ENCODE measurements at regions not wholly inside any gene's neighbourhood (a gene's known extent, or its start where the extent isn't known, plus 50 kb on each side); places are given as distances from the start of the nearest gene placed in this dataset.
A peak's percentile ranks its signal among the peaks of the same experiment; 100 is the strongest.

DNA sequence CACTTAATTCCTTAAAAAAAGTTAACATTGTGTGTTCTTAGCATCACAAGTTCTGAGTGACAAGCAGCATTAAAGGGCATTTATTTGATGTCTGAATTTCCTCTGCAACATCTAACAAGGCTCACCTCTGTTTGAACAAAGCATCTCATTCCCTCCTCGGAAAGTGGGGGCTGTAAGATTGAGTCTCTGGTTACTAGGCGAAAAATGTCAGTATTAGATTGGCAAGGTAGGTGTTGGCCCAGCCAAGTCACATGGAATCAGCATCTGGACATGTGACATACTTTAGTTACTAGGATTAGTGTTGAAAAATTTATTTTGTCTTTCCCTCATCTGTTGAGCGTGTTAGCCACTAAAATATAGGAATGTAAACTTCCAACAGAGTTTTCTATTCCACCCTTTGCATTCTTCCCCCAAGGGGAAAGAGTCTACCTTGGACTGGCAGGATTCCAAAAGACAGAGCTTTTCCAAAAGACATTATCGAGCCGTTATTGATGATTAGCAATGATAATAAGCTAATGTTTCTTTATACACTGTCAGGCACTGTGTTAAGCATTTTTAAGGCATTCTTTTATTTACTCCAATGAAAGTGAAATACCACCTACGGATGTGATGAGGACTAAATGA lies 194.9 kb upstream of the BTG1 start:
- DNase-seq (ENCODE audit: low read depth in 6 of 9, low spot score in 9 of 9) = no peak
- peaks cover 0 to 4% of the 10 kb centered on the region in 2 donors for H3K4me1 ChIP-seq (ENCODE audit: control insufficient read depth in 2 of 2, insufficient read depth in 2 of 2, low read length in 2 of 2)
- no peaks in the 10 kb centered on the region for H3K36me3 ChIP-seq (ENCODE audit: control insufficient read depth in 2 of 2, insufficient read depth in 2 of 2, low read length in 1 of 2)
- no peaks in the 10 kb centered on the region for H3K27me3 ChIP-seq (ENCODE audit: control insufficient read depth in 2 of 2, insufficient read depth in 1 of 2, low read length in 1 of 2)
- H3K4me3 ChIP-seq (ENCODE audit: low read length in 2 of 2) = no peak overlapping the region
- WGBS = 90% methylated on average over 6 of the region's 6 CpGs
- H3K27ac ChIP-seq (ENCODE audit: low read depth in 1 of 2, low read length in 1 of 2) = peak overlapping the region in 1 of 2 donors; percentile 60
- no peaks in the 10 kb centered on the region for H3K9me3 ChIP-seq (ENCODE audit: control insufficient read depth in 2 of 2, insufficient read depth in 1 of 2, low read length in 1 of 2)

DNA sequence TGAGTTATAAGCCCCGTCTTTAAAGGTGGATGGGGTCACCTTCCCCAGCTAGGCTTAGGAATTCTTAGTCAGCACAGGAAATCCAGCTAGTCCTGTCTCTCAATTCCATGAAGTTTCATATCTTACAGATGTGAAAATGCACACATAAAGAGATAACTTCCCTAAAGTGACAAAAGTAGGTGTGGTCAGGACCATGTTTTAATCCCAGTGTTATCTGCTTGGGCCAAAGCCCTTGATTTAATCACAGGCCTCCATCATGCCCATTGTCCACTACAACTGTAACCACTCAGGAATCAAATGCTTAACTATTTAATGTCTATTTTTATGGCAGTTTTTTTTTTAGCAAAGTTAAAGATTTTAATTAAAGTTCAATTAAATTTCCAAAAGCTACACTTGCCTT lies 194.4 kb upstream of the BTG1 start:
- Histone ChIP-seq H3K4me1 (ENCODE audit: control insufficient read depth in 2 of 2, insufficient read depth in 2 of 2, low read length in 2 of 2) (peaks cover 0 to 4% of the 10 kb centered on the region in 2 donors), H3K27ac (ENCODE audit: low read depth in 1 of 2, low read length in 1 of 2) (no peak overlapping the region), H3K9me3 (ENCODE audit: control insufficient read depth in 2 of 2, insufficient read depth in 1 of 2, low read length in 1 of 2) (no peaks in the 10 kb centered on the region), H3K27me3 (ENCODE audit: control insufficient read depth in 2 of 2, insufficient read depth in 1 of 2, low read length in 1 of 2) (no peaks in the 10 kb centered on the region), H3K36me3 (ENCODE audit: control insufficient read depth in 2 of 2, insufficient read depth in 2 of 2, low read length in 1 of 2) (no peaks in the 10 kb centered on the region), H3K4me3 (ENCODE audit: low read length in 2 of 2) (no peak overlapping the region)
- no peak for DNase-seq (ENCODE audit: low read depth in 6 of 9, low spot score in 9 of 9)
- 100% methylated on average over 1 of the region's 1 CpG for WGBS

DNA sequence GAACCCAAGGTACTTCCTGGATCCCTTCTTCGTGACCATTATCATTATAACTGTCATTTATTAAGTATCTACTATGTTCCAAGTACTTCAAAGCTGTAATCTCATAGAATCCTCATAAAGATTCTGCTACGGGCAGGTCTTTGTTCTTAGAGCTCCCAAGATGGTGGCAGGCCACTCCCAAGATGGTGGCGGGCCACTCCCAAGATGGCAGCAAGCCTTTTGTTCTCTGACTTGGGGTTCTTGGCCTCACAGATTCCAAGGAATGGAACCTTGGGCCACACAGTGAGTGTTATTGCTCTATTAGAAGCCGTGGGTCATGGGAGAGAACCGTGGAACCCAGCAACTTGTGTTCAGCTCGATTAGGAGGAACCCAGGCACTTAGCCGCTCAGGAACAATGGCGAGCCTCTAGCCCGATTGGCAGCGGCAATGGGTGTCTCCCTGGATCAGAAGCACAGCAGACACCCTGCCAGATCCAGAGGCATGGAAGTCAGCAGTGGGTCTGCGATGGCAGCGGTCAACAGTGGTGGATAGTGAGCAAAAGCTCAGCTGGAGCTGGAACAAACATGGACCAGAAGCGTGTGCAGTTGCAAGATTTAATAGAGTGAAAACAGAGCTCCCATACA lies 193.7 kb upstream of the BTG1 start:
- Histone ChIP-seq H3K9me3 (ENCODE audit: control insufficient read depth in 2 of 2, insufficient read depth in 1 of 2, low read length in 1 of 2) (no peaks in the 10 kb centered on the region), H3K36me3 (ENCODE audit: control insufficient read depth in 2 of 2, insufficient read depth in 2 of 2, low read length in 1 of 2) (no peaks in the 10 kb centered on the region)
- WGBS = 98% methylated on average over 13 of the region's 13 CpGs

DNA sequence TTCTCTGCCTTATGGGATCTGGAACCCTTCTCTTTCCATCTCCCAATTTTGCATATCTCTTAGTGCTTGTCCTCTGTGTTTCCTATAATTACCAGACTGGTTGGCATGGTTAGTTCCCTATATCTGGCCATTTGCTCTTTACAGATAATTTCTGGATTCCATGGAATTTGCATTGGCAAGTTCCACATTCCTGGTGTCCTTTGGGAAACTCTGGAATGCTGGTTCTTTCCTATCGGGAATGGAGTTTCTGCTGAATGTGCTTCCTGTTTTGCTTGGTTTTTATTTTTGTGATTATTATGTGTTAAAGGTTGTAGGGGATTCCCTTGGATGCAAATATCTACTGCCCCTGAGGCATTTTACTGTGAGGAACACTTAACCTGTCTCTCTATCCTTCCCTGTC lies 193.0 kb upstream of the BTG1 start:
- DNase-seq (ENCODE audit: low read depth in 6 of 9, low spot score in 9 of 9) = no peak
- Histone ChIP-seq H3K4me1 (ENCODE audit: control insufficient read depth in 2 of 2, insufficient read depth in 2 of 2, low read length in 2 of 2) (peaks cover 0 to 4% of the 10 kb centered on the region in 2 donors), H3K4me3 (ENCODE audit: low read length in 2 of 2) (no peak overlapping the region), H3K9me3 (ENCODE audit: control insufficient read depth in 2 of 2, insufficient read depth in 1 of 2, low read length in 1 of 2) (no peaks in the 10 kb centered on the region), H3K27ac (ENCODE audit: low read depth in 1 of 2, low read length in 1 of 2) (no peak overlapping the region), H3K27me3 (ENCODE audit: control insufficient read depth in 2 of 2, insufficient read depth in 1 of 2, low read length in 1 of 2) (no peaks in the 10 kb centered on the region), H3K36me3 (ENCODE audit: control insufficient read depth in 2 of 2, insufficient read depth in 2 of 2, low read length in 1 of 2) (no peaks in the 10 kb centered on the region)
- 96% methylated on average over 1 of the region's 1 CpG for WGBS

More for the DNA sequence above, 193.7 kb upstream of the BTG1 start:
- Histone ChIP-seq H3K4me3 (ENCODE audit: low read length in 2 of 2) (no peak overlapping the region), H3K27ac (ENCODE audit: low read depth in 1 of 2, low read length in 1 of 2) (no peak overlapping the region), H3K4me1 (ENCODE audit: control insufficient read depth in 2 of 2, insufficient read depth in 2 of 2, low read length in 2 of 2) (peaks cover 0 to 4% of the 10 kb centered on the region in 2 donors), H3K27me3 (ENCODE audit: control insufficient read depth in 2 of 2, insufficient read depth in 1 of 2, low read length in 1 of 2) (no peaks in the 10 kb centered on the region)
- DNase-seq (ENCODE audit: low read depth in 6 of 9, low spot score in 9 of 9) = no peak

DNA sequence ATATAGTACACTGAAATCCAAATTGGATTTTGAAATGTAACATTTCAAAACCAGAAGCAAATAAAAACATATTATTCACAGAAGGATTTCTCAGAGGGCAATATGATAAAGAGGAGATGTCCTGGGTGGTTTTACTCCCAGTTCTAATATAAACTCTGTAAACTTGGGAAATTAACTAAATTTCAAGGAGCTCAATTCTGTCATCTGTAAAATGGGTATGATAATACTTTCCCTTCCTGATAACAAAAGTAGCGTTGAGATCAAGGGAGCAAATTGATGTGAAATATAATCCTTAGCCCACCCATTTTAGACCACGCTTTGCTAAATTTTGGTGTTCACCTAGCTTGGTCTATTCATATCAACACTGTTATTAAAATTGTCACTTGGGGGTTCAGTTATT lies 192.5 kb upstream of the BTG1 start:
- WGBS = 99% methylated on average over 2 of the region's 2 CpGs
- no peak for DNase-seq (ENCODE audit: low read depth in 6 of 9, low spot score in 9 of 9)
- no peaks in the 10 kb centered on the region for H3K27me3 ChIP-seq (ENCODE audit: control insufficient read depth in 2 of 2, insufficient read depth in 1 of 2, low read length in 1 of 2)
- H3K9me3 ChIP-seq (ENCODE audit: control insufficient read depth in 2 of 2, insufficient read depth in 1 of 2, low read length in 1 of 2) = no peaks in the 10 kb centered on the region
- no peak overlapping the region for H3K4me3 ChIP-seq (ENCODE audit: low read length in 2 of 2)
- H3K4me1 ChIP-seq (ENCODE audit: control insufficient read depth in 2 of 2, insufficient read depth in 2 of 2, low read length in 2 of 2) = peaks cover 0 to 7% of the 10 kb centered on the region in 2 donors
- H3K27ac ChIP-seq (ENCODE audit: low read depth in 1 of 2, low read length in 1 of 2) = no peak overlapping the region
- no peaks in the 10 kb centered on the region for H3K36me3 ChIP-seq (ENCODE audit: control insufficient read depth in 2 of 2, insufficient read depth in 2 of 2, low read length in 1 of 2)

DNA sequence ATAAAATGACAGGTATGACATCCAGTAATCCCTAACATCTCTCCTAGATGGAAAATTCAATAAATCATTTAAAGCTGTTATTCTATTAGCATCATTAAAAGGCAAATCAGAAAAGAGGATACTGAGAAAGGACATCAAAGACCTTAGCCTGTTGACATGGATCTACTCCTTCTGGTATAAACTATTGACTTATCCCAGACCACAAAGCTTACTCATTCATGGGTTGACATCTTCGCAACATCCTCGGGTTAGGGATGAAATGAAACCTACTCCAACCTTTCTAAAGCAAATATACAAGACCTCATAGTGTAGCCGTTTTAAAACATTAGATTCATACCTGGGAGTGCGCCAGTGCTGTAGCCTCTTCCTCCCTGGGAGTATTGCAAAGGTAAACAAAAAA lies 191.5 kb upstream of the BTG1 start:
- no peak overlapping the region for H3K4me3 ChIP-seq (ENCODE audit: low read length in 2 of 2)
- 98% methylated on average over 4 of the region's 4 CpGs for WGBS
- no peak overlapping the region for H3K27ac ChIP-seq (ENCODE audit: low read depth in 1 of 2, low read length in 1 of 2)
- H3K9me3 ChIP-seq (ENCODE audit: control insufficient read depth in 2 of 2, insufficient read depth in 1 of 2, low read length in 1 of 2) = no peaks in the 10 kb centered on the region
- no peaks in the 10 kb centered on the region for H3K27me3 ChIP-seq (ENCODE audit: control insufficient read depth in 2 of 2, insufficient read depth in 1 of 2, low read length in 1 of 2)
- no peaks in the 10 kb centered on the region for H3K36me3 ChIP-seq (ENCODE audit: control insufficient read depth in 2 of 2, insufficient read depth in 2 of 2, low read length in 1 of 2)
- no peak for DNase-seq (ENCODE audit: low read depth in 6 of 9, low spot score in 9 of 9)
- H3K4me1 ChIP-seq (ENCODE audit: control insufficient read depth in 2 of 2, insufficient read depth in 2 of 2, low read length in 2 of 2) = peaks cover 2 to 16% of the 10 kb centered on the region in 2 donors

DNA sequence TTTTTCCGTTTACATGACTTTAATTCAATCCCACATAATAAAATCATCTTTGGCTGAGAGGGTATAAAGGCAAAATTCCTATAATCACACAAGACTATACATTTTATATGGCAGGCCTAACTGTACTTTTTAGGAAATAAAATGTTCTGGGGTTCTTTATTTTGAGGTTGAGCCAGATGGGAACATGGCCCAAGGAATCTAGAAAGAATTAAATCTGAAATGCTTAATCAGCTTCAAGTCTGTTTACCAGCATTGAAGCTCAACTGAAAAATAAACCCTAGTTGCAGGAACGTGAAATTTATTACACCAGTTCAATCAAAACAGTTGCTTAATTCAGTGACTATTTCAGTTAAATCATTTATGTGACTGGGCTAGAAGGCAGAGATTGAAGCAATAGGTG lies 191.0 kb upstream of the BTG1 start:
- 93% methylated on average over 2 of the region's 2 CpGs for WGBS
- H3K27ac ChIP-seq (ENCODE audit: low read depth in 1 of 2, low read length in 1 of 2) = no peak overlapping the region

DNA sequence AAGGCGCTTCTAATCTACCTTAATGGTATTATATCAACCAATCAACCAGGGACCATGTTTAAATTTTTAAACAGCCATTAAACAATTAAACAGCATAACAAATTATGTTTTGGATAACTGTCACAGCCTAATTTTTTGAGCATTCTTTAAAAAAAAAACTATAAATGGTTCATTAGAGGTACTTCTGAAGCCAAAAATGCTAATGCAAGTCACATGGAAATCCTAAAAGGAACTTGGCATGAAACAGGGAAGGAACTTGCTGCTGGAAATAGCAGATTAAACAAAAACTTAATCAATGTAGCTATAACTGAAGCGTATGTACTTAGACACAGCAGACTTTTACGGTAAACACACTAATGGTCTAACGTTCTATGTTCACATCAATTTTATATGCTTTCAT lies 190.2 kb upstream of the BTG1 start:
- no peak for DNase-seq (ENCODE audit: low read depth in 6 of 9, low spot score in 9 of 9)
- Histone ChIP-seq H3K36me3 (ENCODE audit: control insufficient read depth in 2 of 2, insufficient read depth in 2 of 2, low read length in 1 of 2) (no peaks in the 10 kb centered on the region), H3K4me3 (ENCODE audit: low read length in 2 of 2) (no peak overlapping the region), H3K27me3 (ENCODE audit: control insufficient read depth in 2 of 2, insufficient read depth in 1 of 2, low read length in 1 of 2) (no peaks in the 10 kb centered on the region), H3K9me3 (ENCODE audit: control insufficient read depth in 2 of 2, insufficient read depth in 1 of 2, low read length in 1 of 2) (no peaks in the 10 kb centered on the region), H3K27ac (ENCODE audit: low read depth in 1 of 2, low read length in 1 of 2) (no peak overlapping the region), H3K4me1 (ENCODE audit: control insufficient read depth in 2 of 2, insufficient read depth in 2 of 2, low read length in 2 of 2) (peaks cover 2 to 17% of the 10 kb centered on the region in 2 donors)
- WGBS = 96% methylated on average over 4 of the region's 4 CpGs

More for the DNA sequence above, 191.0 kb upstream of the BTG1 start:
- DNase-seq (ENCODE audit: low read depth in 6 of 9, low spot score in 9 of 9) = no peak
- H3K36me3 ChIP-seq (ENCODE audit: control insufficient read depth in 2 of 2, insufficient read depth in 2 of 2, low read length in 1 of 2) = no peaks in the 10 kb centered on the region
- H3K4me1 ChIP-seq (ENCODE audit: control insufficient read depth in 2 of 2, insufficient read depth in 2 of 2, low read length in 2 of 2) = peaks cover 2 to 17% of the 10 kb centered on the region in 2 donors
- no peaks in the 10 kb centered on the region for H3K27me3 ChIP-seq (ENCODE audit: control insufficient read depth in 2 of 2, insufficient read depth in 1 of 2, low read length in 1 of 2)
- no peak overlapping the region for H3K4me3 ChIP-seq (ENCODE audit: low read length in 2 of 2)
- no peaks in the 10 kb centered on the region for H3K9me3 ChIP-seq (ENCODE audit: control insufficient read depth in 2 of 2, insufficient read depth in 1 of 2, low read length in 1 of 2)

DNA sequence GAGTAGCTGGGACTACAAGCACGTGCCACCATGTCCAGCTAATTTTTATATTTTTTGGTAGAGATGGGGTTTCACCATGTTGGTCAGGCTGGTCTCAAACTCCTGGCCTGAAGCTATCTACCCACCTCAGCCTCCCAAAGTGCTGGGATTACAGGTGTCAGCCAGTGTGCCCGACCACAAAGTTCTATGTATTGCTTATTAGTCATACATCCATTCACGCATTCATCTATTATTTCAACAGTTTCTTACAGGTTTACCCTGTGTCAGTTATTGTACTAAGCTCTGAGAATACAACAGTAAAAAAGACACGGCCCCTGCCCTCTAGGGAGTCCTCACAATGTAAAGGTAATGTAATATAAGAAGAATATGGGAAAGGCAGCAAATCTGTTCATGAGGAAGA lies 188.9 kb upstream of the BTG1 start:
- Histone ChIP-seq H3K4me3 (ENCODE audit: low read length in 2 of 2) (no peak overlapping the region), H3K27me3 (ENCODE audit: control insufficient read depth in 2 of 2, insufficient read depth in 1 of 2, low read length in 1 of 2) (no peaks in the 10 kb centered on the region), H3K9me3 (ENCODE audit: control insufficient read depth in 2 of 2, insufficient read depth in 1 of 2, low read length in 1 of 2) (no peaks in the 10 kb centered on the region), H3K27ac (ENCODE audit: low read depth in 1 of 2, low read length in 1 of 2) (no peak overlapping the region), H3K4me1 (ENCODE audit: control insufficient read depth in 2 of 2, insufficient read depth in 2 of 2, low read length in 2 of 2) (peaks cover 2 to 13% of the 10 kb centered on the region in 2 donors), H3K36me3 (ENCODE audit: control insufficient read depth in 2 of 2, insufficient read depth in 2 of 2, low read length in 1 of 2) (no peaks in the 10 kb centered on the region)
- DNase-seq (ENCODE audit: low read depth in 6 of 9, low spot score in 9 of 9) = no peak
- 99% methylated on average over 4 of the region's 4 CpGs for WGBS

Data from thymus (tissue), 11 donors.